AG04449 (cell line): ENCODE measurements at regions not wholly inside any gene's neighbourhood (a gene's known extent, or its start where the extent isn't known, plus 50 kb on each side); places are given as distances from the start of the nearest gene placed in this dataset.
"Not testable (repeated sequence)": the region's sequence is repeated elsewhere in the genome, so short reads cannot be mapped to it uniquely, and the experiment has no call there.

Source experiments
- CTCF ChIA-PET: fragments of 350-600 bp; formaldehyde crosslinking; extraction: SDS; loops from one replicate; lab custom pipeline; 2021; ENCODE audit warnings: antibody characterized with exemption; lab: Yijun Ruan, JAX
- POLR2A ChIA-PET: fragments of 400-600, 350-600 bp; formaldehyde crosslinking; extraction: SDS; loops from one replicate; lab custom pipeline; 2020; ENCODE audit warnings: antibody characterized with exemption, inconsistent platforms; lab: Yijun Ruan, JAX
- DNase-seq: peaks from one replicate; pipeline ENCODE4 v3.0.0-alpha.2; 2010; ENCODE audit warnings: low read depth, low spot score
- H3K4me3 ChIP-seq: 2 replicates; pipeline ENCODE4 v1.5.1; 2011; ENCODE audit warnings: low read depth, mild to moderate bottlenecking, control low read depth, low read length
- CTCF ChIP-seq: IDR thresholded peaks from one replicate; pipeline ENCODE4 v1.5.1; 2011; ENCODE audit warnings: mild to moderate bottlenecking, moderate library complexity, low read length, control low read depth, inconsistent platforms; ENCODE audit not compliant: insufficient read depth; ENCODE audit errors: missing control alignments

GRCh38 chr10:33965795-33966581 is 631.5 kb upstream of the NRP1 start:
- CTCF ChIA-PET: no interaction called here
- POLR2A ChIA-PET: no interaction called here
- no peak for TF ChIP-seq CTCF
- H3K4me3 ChIP-seq: no peak overlapping the region
- no peak for DNase-seq

GRCh38 chr10:33963729-33964128 is 629.3 kb upstream of the NRP1 start:
- no peak for TF ChIP-seq CTCF
- POLR2A ChIA-PET: no interaction called here
- CTCF ChIA-PET: no interaction called here
- DNase-seq: peak; percentile 57
- no peak overlapping the region for H3K4me3 ChIP-seq

GRCh38 chr10:33956322-33956721 is 621.9 kb upstream of the NRP1 start:
- CTCF ChIA-PET, POLR2A ChIA-PET, H3K4me3 ChIP-seq, DNase-seq: not testable (repeated sequence)

- ChIA-PET CTCF (no interaction called here), POLR2A (no interaction called here)
- no peak overlapping the region for H3K4me3 ChIP-seq
- no peak for DNase-seq
- no peak for TF ChIP-seq CTCF
These were observed 621.2 kb upstream of the NRP1 start for GRCh38 chr10:33955676-33956075.

GRCh38 chr10:33952692-33953360 is 618.4 kb upstream of the NRP1 start:
- no peak for TF ChIP-seq CTCF
- DNase-seq: peak; percentile 33
- no peak overlapping the region for H3K4me3 ChIP-seq
- POLR2A ChIA-PET: no interaction called here
- CTCF ChIA-PET: interaction anchor here (1.4 kb wide), 1 partner anchor 28 kb away, joined by 3 read pairs; no protein-coding TSS in a partner anchor

GRCh38 chr10:33950206-33950605 is 615.7 kb upstream of the NRP1 start:
- no peak for DNase-seq
- H3K4me3 ChIP-seq: no peak overlapping the region
- ChIA-PET CTCF (no interaction called here), POLR2A (no interaction called here)
- no peak for TF ChIP-seq CTCF
